ENCODE measurements at regions not wholly inside any gene's neighbourhood (a gene's known extent, or its start where the extent isn't known, plus 50 kb on each side); places are given as distances from the start of the nearest gene placed in this dataset.

DNA sequence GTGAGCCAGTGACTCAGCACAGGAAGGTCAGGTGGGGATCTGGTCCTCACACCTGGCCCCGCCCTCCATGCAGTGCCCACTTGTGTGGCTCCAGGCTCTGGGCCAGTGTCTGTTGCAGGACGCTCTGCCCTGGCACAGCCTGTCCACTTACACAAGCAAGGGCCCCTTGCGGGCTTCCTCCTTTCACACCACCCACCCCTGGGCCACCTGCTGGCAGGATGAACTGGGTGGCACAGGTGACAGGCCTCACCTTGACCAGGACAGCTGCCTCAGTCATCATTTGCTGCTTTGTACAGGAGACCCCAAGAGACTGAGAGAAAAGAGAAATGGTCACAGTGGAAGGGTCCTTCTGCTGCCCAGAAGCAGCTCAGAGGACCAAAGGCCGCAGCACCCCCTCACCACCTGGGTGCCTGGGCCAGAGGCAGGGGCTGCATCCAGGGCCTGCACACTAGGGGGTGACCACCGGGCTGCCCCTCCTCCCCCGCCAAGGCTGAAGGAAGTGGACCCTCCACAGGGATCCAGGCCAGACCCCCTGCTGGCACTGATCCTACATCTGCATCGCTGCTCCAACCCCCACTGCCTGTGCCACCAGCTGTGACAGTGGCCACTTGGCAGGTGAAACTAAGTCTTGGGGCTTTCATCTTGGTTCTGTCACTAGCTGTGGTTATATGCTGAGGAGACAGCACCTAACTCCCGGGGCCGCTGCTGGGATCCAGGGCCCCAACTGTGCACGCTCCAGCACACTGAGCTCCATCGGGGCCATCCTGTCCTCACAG is 110.3 kb downstream of the TUBA3C start:
- Histone ChIP-seq H3K27ac (ENCODE audit: low read length) (no peak overlapping the region), H3K27me3 (ENCODE audit: control insufficient read depth, insufficient read depth, low read length) (no peaks in the 10 kb centered on the region), H3K9me3 (ENCODE audit: control insufficient read depth, insufficient read depth, low read length) (no peaks in the 10 kb centered on the region), H3K4me1 (ENCODE audit: control insufficient read depth, insufficient read depth, low read length) (no peaks in the 10 kb centered on the region), H3K4me3 (ENCODE audit: low read length) (no peak overlapping the region), H3K36me3 (ENCODE audit: control insufficient read depth, insufficient read depth, low read length) (no peaks in the 10 kb centered on the region)
- ATAC-seq (no peak), DNase-seq (no peak)
- peaks cover 4 to 5% of the 10 kb centered on the region in 2 donors for H3K9me3 Mint-ChIP-seq
- 91% methylated on average over 11 of the region's 11 CpGs for WGBS (ENCODE audit: insufficient coverage)
- TF ChIP-seq, protein P1, sequence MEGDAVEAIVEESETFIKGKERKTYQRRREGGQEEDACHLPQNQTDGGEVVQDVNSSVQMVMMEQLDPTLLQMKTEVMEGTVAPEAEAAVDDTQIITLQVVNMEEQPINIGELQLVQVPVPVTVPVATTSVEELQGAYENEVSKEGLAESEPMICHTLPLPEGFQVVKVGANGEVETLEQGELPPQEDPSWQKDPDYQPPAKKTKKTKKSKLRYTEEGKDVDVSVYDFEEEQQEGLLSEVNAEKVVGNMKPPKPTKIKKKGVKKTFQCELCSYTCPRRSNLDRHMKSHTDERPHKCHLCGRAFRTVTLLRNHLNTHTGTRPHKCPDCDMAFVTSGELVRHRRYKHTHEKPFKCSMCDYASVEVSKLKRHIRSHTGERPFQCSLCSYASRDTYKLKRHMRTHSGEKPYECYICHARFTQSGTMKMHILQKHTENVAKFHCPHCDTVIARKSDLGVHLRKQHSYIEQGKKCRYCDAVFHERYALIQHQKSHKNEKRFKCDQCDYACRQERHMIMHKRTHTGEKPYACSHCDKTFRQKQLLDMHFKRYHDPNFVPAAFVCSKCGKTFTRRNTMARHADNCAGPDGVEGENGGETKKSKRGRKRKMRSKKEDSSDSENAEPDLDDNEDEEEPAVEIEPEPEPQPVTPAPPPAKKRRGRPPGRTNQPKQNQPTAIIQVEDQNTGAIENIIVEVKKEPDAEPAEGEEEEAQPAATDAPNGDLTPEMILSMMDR (IDR thresholded peaks at IDR 0.05): no peak
- H3K27ac Mint-ChIP-seq: no peak overlapping the region
- no peaks in the 10 kb centered on the region for H3K27me3 Mint-ChIP-seq (ENCODE audit: low read depth in 2 of 2)
- no peak overlapping the region for H3K4me3 Mint-ChIP-seq
- intact Hi-C loops (cut with micrococcal nuclease): no loop called here
- H3K4me1 Mint-ChIP-seq: no peaks in the 10 kb centered on the region
- H3K36me3 Mint-ChIP-seq: no peaks in the 10 kb centered on the region

DNA sequence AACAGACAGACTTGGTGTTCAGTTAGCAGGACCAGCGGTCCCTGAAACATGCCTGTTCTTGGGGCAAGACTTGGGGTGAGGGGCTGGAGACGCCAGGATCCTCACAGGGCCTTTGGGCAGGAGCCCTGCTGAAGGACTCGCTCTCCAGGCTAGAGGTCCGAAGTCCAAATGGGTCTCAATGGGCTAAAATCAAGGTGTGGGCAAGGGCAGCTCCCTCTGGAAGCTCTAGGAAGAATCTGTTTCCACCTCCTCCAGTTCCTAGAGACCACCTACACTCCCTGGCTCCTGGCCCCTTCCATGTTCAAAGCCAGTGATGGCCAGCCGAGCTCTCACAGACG is 111.3 kb downstream of the TUBA3C start:
- no peaks in the 10 kb centered on the region for H3K4me1 ChIP-seq (ENCODE audit: control insufficient read depth, insufficient read depth, low read length)
- DNase-seq (no peak), ATAC-seq (no peak)
- Mint-ChIP-seq H3K36me3 (no peaks in the 10 kb centered on the region), H3K27ac (no peak overlapping the region), H3K27me3 (ENCODE audit: low read depth in 2 of 2) (no peaks in the 10 kb centered on the region), H3K4me3 (no peak overlapping the region), H3K9me3 (peaks cover 4 to 6% of the 10 kb centered on the region in 2 donors), H3K4me1 (no peaks in the 10 kb centered on the region)
- no peak overlapping the region for H3K27ac ChIP-seq (ENCODE audit: low read length)
- H3K36me3 ChIP-seq (ENCODE audit: control insufficient read depth, insufficient read depth, low read length): no peaks in the 10 kb centered on the region
- no peak overlapping the region for H3K4me3 ChIP-seq (ENCODE audit: low read length)
- intact Hi-C loops (cut with micrococcal nuclease): no loop called here
- whole genome bisulfite sequencing (ENCODE audit: insufficient coverage): 87% methylated on average over 6 of the region's 6 CpGs
- H3K9me3 ChIP-seq (ENCODE audit: control insufficient read depth, insufficient read depth, low read length): no peaks in the 10 kb centered on the region
- TF ChIP-seq, protein P1 (IDR thresholded peaks at IDR 0.05): no peak
- no peaks in the 10 kb centered on the region for H3K27me3 ChIP-seq (ENCODE audit: control insufficient read depth, insufficient read depth, low read length)

DNA sequence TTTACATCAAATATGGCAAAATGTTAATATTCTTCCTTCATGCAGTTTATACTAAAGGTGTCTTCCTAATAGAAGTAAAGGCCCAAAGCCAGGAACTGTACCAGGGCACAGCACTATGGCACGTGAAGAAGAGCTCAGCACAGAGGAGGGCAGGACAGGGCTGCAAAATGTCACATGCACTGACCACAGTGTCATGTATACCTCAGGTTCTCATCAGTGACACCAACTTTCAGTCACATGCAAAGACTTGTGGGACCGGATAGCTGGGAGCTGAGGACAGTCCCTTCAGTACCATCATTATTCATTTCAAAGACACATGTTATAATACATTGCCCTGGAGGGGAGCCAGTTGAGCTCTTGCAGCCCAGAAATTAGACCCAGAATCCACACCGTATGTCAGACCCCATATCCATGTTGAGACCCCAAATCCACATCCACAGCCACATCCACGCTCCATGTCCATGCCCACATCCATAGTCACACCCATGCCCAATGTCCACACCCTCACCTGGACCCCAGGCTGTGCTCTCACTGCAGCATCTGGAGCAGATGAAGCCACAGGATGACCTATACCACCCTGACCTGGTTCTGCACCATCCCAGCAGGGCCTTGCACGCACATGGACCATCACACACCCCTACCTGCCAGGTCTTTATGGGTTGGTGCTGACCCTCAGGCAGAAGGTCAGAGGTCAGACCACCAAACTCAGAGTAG is 111.8 kb downstream of the TUBA3C start:
- H3K27ac Mint-ChIP-seq: no peak overlapping the region

More for the DNA sequence above, 111.8 kb downstream of the TUBA3C start:
- Histone ChIP-seq H3K4me3 (ENCODE audit: low read length) (no peak overlapping the region), H3K27ac (ENCODE audit: low read length) (no peak overlapping the region), H3K36me3 (ENCODE audit: control insufficient read depth, insufficient read depth, low read length) (no peaks in the 10 kb centered on the region), H3K27me3 (ENCODE audit: control insufficient read depth, insufficient read depth, low read length) (no peaks in the 10 kb centered on the region), H3K9me3 (ENCODE audit: control insufficient read depth, insufficient read depth, low read length) (no peaks in the 10 kb centered on the region), H3K4me1 (ENCODE audit: control insufficient read depth, insufficient read depth, low read length) (no peaks in the 10 kb centered on the region)
- peaks cover 4 to 6% of the 10 kb centered on the region in 2 donors for H3K9me3 Mint-ChIP-seq
- TF ChIP-seq, protein P1 (IDR thresholded peaks at IDR 0.05): no peak
- no peak overlapping the region for H3K4me3 Mint-ChIP-seq
- intact Hi-C loops (cut with micrococcal nuclease): no loop called here
- peak in 1 of 3 donors; percentile 18 for ATAC-seq
- H3K36me3 Mint-ChIP-seq: no peaks in the 10 kb centered on the region
- no peak for DNase-seq
- no peaks in the 10 kb centered on the region for H3K4me1 Mint-ChIP-seq
- no peaks in the 10 kb centered on the region for H3K27me3 Mint-ChIP-seq (ENCODE audit: low read depth in 2 of 2)
- 71% methylated on average over 5 of the region's 5 CpGs for WGBS (ENCODE audit: insufficient coverage)

All from natural killer cell (primary cell).